Right lobe of liver (tissue), 6 donors: ENCODE measurements at regions not wholly inside any gene's neighbourhood (a gene's known extent, or its start where the extent isn't known, plus 50 kb on each side); places are given as distances from the start of the nearest gene placed in this dataset.
"Not testable (repeated sequence)": the region's sequence is repeated elsewhere in the genome, so short reads cannot be mapped to it uniquely, and the experiment has no call there.

Experiments
- ATAC-seq, 4 donors: fragments of 200-7000 bp; cut with Tn5 transposase; one replicate each; pipeline ENCODE4 v1.9.1; 2020; ENCODE audit warnings: mild to moderate bottlenecking in 4 of 4, moderate library complexity in 4 of 4
- DNase-seq, 3 donors: peaks; one replicate each; pipeline ENCODE4 v3.0.0-alpha.2; 2020
- H3K27ac ChIP-seq, 3 donors: fragments of 200-600 bp; one replicate each; pipeline ENCODE4 v1.8.0; 2022
- H3K27me3 ChIP-seq, 2 donors: fragments of 200-600 bp; one replicate each; pipeline ENCODE4 v1.8.0; 2022
- H3K36me3 ChIP-seq, 4 donors: fragments of 200-600 bp; sonication (generic) in 1 of 4; one replicate each; pipeline versions ENCODE4 v1.5.1 to v1.8.0; 2017 to 2022; ENCODE audit warnings: control low read depth in 1 of 4
- H3K4me1 ChIP-seq, 4 donors: fragments of 200-600 bp; sonication (generic) in 1 of 4; one replicate each; pipeline versions ENCODE4 v1.5.1 to v1.8.0; 2017 to 2022; ENCODE audit warnings: control low read depth in 1 of 4
- H3K4me3 ChIP-seq, 3 donors: fragments of 200-600 bp; one replicate each; pipeline ENCODE4 v1.8.0; 2022
- H3K9me3 ChIP-seq, 4 donors: fragments of 200-600 bp; sonication (generic) in 1 of 4; one replicate each; pipeline versions ENCODE4 v1.5.1 to v1.8.0; 2017 to 2022; ENCODE audit warnings: control low read depth in 1 of 4
- WGBS: methylation state at CpG from one replicate; pipeline ENCODE4 v1.1.6; 2018; ENCODE audit warnings: low coverage, low lambda C conversion rate; ENCODE audit not compliant: insufficient coverage; ENCODE audit errors: missing lambda C conversion rate; 5-methylcytosine and 5-hydroxymethylcytosine counted together
- intact Hi-C, 2 donors: fragments of 100-400 bp; cut with DNase I; formaldehyde crosslinking; loops; one replicate each; pipeline versions ENCODE4 v1.11.2 to v1.14.1; 2022
- donor health status: DM: no; HTN: yes; CAD: no.
- donor health status: DM: no; HTN: no; CAD: no.
- donor health status: DM: no; HTN: no; CAD: no.
- donor health status: DM: no; HTN: yes; CAD: no.
- donor health status: DM: no; HTN: yes; CAD: no.

DNA sequence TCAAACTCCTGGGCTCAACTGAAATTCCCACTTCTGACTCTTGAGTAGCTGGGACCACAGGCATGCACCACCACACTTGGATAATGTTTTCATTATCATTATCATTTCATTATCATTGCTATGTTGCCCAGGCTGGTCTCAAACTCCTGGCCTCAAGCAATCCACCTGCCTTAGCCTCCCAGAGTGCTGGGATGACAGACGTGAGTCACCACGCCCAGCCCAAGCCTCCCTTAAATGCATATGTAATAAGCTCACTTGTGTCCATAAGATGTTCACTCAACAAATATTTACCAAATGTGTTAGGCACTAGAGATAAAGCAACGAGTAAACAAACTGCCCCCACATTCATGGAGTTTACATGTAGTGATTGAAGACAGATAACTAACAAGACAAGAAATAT lies 295.7 kb downstream of the GOLGA6L6 start:
- ATAC-seq, H3K27me3 ChIP-seq, DNase-seq, H3K9me3 ChIP-seq, H3K27ac ChIP-seq, H3K4me1 ChIP-seq, H3K36me3 ChIP-seq, H3K4me3 ChIP-seq, intact Hi-C loops: not testable (repeated sequence)
- WGBS, result 49% methylated on average over 3 of the region's 3 CpGs

DNA sequence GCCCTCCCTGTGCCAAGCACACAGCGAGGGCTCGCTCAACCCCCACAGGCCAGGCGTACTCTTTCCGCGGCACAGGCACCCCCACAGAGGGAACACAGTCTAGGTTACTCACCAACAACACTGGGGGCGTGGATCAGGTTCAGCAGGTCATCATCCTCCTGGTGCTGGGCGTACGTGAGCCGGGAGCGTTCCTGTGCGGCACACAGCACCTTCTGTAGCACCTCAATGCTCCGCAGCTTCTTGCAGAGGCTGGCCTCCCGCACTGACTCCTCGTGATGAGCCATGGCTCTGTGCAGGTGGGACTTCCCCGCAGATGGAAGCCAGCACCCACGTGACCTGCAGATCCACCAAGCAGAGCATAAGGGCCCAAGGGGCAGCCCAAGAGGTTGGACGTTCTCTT lies 296.8 kb downstream of the GOLGA6L6 start:
- ATAC-seq, result peak in 2 of 4 donors; percentile 20 to 42
- 65% methylated on average over 6 of the region's 17 CpGs for WGBS

DNA sequence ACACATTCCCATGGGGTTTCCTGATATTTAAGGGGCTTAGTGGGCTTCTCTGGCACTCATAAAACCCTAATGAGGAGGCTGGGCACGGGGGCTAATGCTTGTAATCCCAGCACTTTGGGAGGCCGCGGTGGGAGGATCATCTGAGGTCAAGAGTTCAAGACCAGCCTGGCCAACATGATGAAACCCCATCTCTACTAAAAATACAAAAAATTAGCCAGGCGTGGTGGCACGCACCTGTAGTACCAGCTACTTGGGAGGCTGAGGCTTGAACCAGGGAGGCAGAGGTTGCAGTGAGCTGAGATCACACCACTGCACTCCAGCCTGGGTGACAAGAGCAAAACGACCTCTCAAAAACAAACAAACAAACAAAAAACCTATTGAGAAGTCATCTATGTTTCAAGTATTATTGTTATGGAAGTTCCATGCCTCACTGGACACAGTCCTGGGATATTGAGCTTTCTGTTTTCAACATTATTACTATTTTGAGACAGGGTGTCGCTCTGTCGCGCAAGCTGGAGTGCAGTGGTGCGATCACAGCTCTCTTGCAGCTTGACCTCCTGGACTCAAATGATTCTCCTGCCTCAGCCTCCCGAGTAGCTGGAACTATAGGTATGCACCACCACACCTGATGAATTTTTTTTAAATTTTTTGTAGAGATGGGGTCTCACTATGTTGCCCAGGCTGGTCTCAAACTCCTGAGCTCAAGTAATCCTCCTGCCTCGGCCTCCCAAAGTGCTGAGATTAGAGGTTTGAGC lies 297.9 kb downstream of the GOLGA6L6 start:
- WGBS, result 51% methylated on average over 12 of the region's 12 CpGs
- H3K9me3 ChIP-seq, H3K27me3 ChIP-seq, H3K4me3 ChIP-seq, H3K4me1 ChIP-seq, H3K36me3 ChIP-seq, DNase-seq, intact Hi-C loops, ATAC-seq, H3K27ac ChIP-seq: not testable (repeated sequence)

More for the DNA sequence above, 296.8 kb downstream of the GOLGA6L6 start:
- DNase-seq, H3K9me3 ChIP-seq, H3K36me3 ChIP-seq, H3K27me3 ChIP-seq, intact Hi-C loops, H3K4me1 ChIP-seq, H3K27ac ChIP-seq, H3K4me3 ChIP-seq: not testable (repeated sequence)

DNA sequence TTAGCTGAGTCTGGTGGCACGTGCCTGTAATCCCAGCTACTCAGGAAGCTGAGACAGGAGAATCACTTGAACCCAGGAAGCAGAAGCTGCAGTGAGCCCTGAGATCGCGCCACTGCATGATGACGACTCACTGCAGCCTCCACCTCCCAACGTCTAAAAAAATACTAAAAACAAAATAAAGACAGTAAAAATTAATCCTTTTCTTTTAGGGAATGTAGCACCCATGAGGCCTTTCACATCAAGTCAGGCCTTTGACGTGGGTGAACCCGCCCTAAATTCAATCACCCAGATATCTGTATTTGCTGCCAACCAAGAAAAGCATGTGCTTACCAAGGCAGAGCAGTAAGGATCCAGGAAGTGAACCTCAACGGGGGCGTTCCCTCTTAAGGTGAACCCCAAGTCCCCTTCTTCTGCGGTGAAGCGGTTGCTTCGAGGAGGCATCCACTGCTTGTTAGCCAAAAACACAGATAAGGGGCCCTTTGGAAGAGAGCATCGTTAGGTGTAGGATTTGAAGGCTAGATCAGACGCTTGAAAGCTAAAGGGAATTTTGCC lies 301.2 kb downstream of the GOLGA6L6 start:
- H3K27me3 ChIP-seq, DNase-seq, H3K9me3 ChIP-seq, H3K4me3 ChIP-seq, H3K27ac ChIP-seq, intact Hi-C loops, H3K36me3 ChIP-seq, H3K4me1 ChIP-seq: not testable (repeated sequence)
- 57% methylated on average over 13 of the region's 14 CpGs for WGBS
- peak in 1 of 4 donors; percentile 3 for ATAC-seq

DNA sequence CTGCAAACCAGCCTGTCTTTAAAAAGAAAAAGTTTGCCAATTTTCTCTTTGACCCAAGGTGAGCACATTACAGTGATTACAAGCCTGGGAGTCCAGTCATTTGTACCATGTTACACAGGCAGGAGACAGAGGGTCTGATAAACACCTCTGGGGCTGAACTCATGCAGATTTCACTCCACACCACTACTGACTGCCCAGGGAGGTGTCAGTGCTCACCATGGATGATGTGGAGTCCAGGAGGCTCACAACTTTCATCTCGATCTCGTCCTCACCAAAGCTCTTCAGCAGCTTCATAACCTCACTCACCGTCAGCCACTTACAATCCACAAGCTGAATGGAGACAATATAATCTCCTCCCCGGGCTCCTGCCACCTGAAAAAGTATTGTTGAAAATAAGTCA lies 302.4 kb downstream of the GOLGA6L6 start:
- H3K27me3 ChIP-seq, H3K4me1 ChIP-seq, H3K27ac ChIP-seq, H3K36me3 ChIP-seq, H3K9me3 ChIP-seq, intact Hi-C loops, H3K4me3 ChIP-seq, DNase-seq: not testable (repeated sequence)
- 70% methylated on average over 4 of the region's 4 CpGs for WGBS
- peak in 2 of 4 donors; percentile 4 to 12 for ATAC-seq

DNA sequence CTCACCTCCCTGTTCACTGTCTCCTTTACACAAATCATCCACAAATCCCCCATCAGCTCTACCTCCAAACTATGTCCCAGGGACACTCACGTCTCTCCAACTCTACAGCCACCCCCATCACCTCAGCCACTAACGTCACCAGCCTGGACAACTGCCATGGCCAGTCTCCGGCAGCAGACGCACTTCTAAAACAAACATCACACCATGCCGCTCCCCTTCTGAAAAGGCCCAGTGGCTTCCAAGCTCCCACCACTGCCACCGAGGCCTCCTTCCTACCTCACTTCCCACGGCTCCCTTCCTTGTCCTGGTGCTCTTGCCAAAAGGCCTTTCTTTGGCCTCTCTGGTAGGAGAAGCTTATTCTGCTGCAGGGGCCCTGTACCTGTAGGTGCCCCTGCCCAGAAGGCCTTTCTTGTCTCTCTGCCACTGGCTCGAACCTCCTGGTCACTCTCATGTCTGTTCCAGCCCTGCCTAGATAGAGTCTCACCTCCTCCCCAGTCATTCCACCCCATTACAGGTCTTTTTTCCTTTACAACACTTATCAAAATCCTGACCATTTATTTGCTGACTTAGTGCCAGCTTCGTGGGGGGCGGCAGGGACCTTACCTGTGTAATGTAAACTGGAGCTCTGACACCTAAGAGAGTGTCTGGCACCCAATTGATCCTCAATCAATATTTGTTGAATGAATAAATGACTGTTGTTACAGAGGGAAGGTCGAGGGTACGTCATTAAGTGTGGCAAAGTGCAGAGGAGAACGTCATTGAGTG lies 304.2 kb downstream of the GOLGA6L6 start:
- H3K4me3 ChIP-seq, H3K4me1 ChIP-seq, H3K36me3 ChIP-seq, H3K27ac ChIP-seq, intact Hi-C loops, H3K27me3 ChIP-seq, H3K9me3 ChIP-seq, DNase-seq: not testable (repeated sequence)
- peak in 1 of 4 donors; percentile 12 for ATAC-seq
- 46% methylated on average over 13 of the region's 13 CpGs for WGBS

DNA sequence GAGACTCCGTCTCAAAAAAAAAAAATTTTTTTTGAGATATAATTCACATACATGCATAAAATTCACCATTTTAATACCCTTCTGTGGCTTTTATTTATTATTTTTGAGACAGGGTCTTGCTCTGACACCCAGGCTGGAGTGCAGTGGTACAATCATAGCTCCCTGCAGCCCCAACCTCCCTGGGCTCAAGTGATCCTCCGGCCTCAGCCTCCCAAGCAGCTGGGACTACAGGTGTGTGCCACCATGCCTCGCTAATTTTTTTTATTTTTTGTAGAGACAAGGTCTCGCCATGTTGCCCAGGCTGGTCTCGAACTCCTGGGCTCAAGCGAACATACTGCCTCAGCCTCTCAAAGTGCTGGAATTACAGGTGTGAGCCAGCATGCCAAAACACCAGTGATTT lies 305.9 kb downstream of the GOLGA6L6 start:
- WGBS, result 54% methylated on average over 6 of the region's 6 CpGs

DNA sequence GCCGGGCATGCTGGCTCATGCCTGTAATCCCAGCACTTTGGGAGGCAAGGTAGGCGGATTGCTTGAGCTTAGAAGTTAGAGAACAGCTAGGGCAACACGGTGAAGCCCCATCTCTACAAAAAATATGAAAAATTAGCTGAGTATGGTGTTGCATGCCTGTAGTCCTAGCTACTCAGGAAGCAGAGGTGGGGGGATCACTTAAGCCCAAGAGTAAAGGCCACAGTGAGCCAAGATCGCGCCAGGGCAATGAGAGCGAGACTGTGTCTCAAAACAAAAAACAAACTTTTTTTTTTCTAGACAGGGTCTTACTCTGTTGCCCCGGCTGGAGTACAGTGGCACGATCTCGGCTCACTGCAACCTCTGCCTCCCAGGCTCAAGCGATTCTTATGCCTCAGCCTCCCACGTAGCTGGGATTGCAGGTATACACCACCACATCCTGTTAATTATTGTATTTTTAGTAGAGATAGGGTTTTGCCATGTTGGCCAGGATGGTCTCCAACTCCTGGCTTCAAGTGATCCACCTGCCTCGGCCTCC lies 307.5 kb downstream of the GOLGA6L6 start:
- intact Hi-C loops, H3K36me3 ChIP-seq, H3K4me1 ChIP-seq, DNase-seq, H3K27me3 ChIP-seq, H3K27ac ChIP-seq, H3K4me3 ChIP-seq, H3K9me3 ChIP-seq, ATAC-seq: not testable (repeated sequence)
- WGBS, result 50% methylated on average over 12 of the region's 12 CpGs

More for the DNA sequence above, 305.9 kb downstream of the GOLGA6L6 start:
- H3K4me1 ChIP-seq, H3K9me3 ChIP-seq, DNase-seq, intact Hi-C loops, H3K36me3 ChIP-seq, H3K27ac ChIP-seq, H3K4me3 ChIP-seq, H3K27me3 ChIP-seq, ATAC-seq: not testable (repeated sequence)

DNA sequence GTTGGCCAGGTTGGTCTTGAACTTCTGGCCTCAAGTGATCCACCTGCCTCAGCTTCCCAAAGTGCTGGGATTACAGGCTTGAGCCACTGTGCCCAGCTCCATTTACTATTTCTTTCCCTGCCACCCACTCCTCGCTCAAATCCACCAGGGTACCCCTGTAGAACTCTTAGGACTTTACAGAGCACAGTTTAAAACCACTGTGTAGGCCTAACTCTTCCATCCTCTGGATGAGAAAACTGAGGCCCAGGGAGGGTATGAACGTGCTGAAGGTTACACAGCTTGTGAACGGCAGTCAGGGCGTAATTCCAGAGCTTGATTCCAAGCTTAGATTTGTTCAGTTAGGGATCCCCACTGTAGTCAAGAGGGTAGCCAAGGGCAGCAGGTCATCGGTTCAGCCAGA lies 309.1 kb downstream of the GOLGA6L6 start:
- H3K4me1 ChIP-seq, H3K9me3 ChIP-seq, H3K4me3 ChIP-seq, H3K27ac ChIP-seq, ATAC-seq, intact Hi-C loops, DNase-seq, H3K27me3 ChIP-seq, H3K36me3 ChIP-seq: not testable (repeated sequence)
- 39% methylated on average over 5 of the region's 5 CpGs for WGBS

DNA sequence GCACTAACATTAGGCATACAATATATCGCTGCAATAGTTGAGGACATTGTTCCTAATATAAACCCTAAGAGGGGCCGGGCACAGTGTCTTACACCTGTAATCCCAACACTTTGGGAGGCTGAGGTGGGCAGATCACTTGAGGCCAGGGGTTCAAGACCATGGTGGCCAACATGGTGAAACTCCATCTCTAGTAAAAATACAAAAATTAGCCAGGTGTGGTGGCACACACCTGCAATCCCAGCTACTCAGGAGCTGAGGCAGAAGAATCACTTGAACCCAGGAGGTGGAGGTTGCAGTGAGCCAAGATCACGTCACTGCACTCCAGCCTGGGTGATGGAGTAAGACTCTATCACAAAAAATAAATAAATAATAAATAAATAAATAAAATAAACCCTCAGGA lies 310.9 kb downstream of the GOLGA6L6 start:
- H3K36me3 ChIP-seq, H3K4me3 ChIP-seq, H3K4me1 ChIP-seq, ATAC-seq, H3K27me3 ChIP-seq, intact Hi-C loops, H3K9me3 ChIP-seq, H3K27ac ChIP-seq, DNase-seq: not testable (repeated sequence)
- WGBS, result 49% methylated on average over 3 of the region's 3 CpGs

DNA sequence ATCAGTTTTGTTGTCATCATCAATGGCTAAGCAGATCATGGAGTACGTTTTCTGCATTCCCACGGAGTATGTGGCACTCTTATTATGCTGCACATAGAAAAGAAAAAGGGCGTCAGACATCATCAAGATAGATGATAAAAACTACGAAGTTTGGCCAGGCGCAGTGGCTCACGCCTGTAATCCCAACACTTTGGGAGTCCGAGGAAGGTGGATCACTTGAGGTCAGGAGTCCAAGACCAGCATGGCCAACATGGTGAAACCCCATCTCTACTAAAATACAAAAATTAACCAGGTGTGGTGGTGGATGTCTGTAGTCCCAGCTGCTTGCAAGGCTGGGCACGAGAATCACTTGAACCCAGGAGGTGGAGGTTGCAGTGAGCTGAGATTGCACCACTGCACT lies 312.8 kb downstream of the GOLGA6L6 start:
- ATAC-seq, H3K9me3 ChIP-seq, H3K27ac ChIP-seq, H3K27me3 ChIP-seq, H3K36me3 ChIP-seq, intact Hi-C loops, H3K4me1 ChIP-seq, DNase-seq, H3K4me3 ChIP-seq: not testable (repeated sequence)
- WGBS, result 52% methylated on average over 8 of the region's 8 CpGs
